ENCODE measurements at regions not wholly inside any gene's neighbourhood (a gene's known extent, or its start where the extent isn't known, plus 50 kb on each side); places are given as distances from the start of the nearest gene placed in this dataset.
"Not testable (repeated sequence)": the region's sequence is repeated elsewhere in the genome, so short reads cannot be mapped to it uniquely, and the experiment has no call there.

DNA sequence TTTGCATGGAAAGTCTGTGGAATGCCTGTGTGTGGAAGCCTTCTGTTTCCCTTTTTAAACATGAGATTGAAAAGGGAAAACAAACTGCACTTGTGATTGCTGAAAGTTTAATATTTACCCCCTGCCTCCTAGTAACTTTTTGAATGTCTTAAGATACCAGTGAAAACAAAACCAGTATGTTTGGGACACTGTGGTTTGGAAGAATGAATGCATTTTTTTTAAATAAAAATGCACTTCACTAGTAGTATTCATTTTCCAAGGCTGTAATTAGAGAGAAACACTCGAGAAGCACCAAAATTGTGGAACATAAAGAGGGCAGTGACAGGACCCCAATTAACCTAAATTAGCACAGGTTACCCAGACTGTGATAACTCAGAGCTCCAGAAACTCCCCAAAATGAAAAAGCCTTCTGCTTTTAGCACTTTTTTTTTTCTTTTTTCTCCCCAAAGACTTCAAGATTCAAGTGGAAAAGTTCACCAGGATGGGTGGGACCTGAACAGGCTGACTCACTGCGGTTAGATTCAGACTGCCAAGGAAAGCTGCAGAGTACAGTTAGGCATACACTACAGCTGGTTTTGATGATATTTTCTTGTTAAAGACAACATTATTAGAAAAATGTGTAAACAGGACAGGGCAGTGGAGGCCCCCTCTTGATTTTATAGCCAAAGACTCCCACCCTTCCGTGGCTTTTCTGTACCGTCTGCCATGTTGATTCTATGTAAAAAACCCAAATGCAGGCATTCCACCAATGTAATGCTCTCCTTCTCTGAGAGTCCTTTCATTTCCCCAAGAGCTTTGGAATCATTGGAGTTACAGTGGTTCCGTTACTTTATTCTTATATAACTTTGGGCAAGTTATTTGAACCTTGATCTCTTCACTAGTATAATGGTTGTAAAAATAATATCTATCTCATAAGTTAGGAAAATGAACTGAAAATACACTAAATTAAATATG lies 151.8 kb upstream of the NBPF9 start:
- H3K9me3 Mint-ChIP-seq; H3K27ac Mint-ChIP-seq; H3K36me3 Mint-ChIP-seq; DNase-seq (ENCODE audit: low spot score in 2 of 2): not testable (repeated sequence)
- peak in 1 of 2 donors; percentile 34 for ATAC-seq

DNA sequence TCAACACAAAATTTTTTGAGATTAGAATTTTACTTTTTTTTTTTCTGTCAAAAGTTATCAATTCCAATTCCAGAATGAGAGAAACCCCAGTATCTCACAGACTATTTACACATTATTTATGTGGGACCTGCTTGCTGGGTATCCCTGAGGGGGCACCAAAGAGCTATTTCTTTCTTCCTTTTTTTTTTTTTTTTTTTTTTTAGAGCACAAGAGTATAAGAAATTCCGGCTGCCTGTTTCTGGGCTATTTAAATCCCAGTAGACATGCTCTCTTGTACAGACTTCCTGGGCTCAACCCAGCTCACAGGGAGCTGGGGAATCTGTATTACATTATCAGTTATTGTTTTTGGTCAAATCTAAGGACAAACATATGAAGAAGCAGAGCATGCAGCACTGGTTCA lies 156.9 kb upstream of the NBPF9 start:
- not testable (repeated sequence) for H3K9me3 Mint-ChIP-seq; H3K27ac Mint-ChIP-seq; H3K36me3 Mint-ChIP-seq; DNase-seq (ENCODE audit: low spot score in 2 of 2); ATAC-seq

DNA sequence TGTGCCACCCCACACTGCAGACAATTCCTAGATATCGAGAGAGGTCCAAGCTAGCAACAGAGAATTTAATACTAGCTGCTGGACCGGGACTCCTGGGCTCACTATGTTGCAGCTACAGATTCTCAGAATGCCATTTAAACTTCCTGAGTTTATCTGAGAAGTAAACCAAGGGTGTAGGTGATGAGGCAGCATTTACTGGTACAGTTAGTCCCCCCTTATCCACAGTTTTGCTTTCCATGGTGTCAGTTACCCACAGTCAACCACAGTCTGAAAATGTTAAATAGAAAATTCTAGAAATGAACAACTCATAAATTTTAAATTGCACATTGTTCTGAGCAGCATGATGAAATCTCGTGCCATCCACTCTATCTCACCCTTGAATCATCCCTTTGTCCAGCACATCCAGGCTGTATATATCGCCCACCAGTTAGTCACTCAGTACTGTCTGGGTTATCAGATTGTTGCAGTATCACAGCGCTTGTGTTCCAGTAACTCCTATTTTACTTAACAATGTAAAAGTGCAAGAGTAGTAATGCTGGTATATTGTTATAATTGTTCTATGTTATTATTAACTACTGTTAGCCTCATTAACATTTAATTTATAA lies 157.5 kb upstream of the NBPF9 start:
- H3K36me3 Mint-ChIP-seq; DNase-seq (ENCODE audit: low spot score in 2 of 2); H3K27ac Mint-ChIP-seq; H3K9me3 Mint-ChIP-seq: not testable (repeated sequence)
- peak; percentile 44 to 94 for ATAC-seq

DNA sequence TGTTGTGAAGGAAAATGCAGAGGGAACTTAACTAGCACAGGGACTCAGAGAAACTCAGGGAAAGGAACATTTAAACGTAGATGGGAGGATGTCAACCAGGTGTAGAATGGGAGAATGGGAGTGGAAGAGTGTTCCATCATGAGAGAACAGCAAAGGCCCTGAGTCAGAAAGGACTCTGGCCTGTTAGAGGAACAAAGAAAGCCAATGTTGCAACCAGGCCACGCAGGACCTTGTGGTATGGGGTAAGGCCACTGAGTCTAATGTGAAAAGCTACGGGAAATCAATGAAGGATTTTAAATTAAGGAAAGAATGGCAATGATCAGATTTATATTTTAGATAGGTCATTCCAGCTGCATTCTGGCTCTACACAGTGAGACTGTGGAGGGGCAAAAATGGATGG lies 163.9 kb upstream of the NBPF9 start:
- not testable (repeated sequence) for H3K9me3 Mint-ChIP-seq; ATAC-seq; H3K27ac Mint-ChIP-seq; H3K36me3 Mint-ChIP-seq; DNase-seq (ENCODE audit: low spot score in 2 of 2)

DNA sequence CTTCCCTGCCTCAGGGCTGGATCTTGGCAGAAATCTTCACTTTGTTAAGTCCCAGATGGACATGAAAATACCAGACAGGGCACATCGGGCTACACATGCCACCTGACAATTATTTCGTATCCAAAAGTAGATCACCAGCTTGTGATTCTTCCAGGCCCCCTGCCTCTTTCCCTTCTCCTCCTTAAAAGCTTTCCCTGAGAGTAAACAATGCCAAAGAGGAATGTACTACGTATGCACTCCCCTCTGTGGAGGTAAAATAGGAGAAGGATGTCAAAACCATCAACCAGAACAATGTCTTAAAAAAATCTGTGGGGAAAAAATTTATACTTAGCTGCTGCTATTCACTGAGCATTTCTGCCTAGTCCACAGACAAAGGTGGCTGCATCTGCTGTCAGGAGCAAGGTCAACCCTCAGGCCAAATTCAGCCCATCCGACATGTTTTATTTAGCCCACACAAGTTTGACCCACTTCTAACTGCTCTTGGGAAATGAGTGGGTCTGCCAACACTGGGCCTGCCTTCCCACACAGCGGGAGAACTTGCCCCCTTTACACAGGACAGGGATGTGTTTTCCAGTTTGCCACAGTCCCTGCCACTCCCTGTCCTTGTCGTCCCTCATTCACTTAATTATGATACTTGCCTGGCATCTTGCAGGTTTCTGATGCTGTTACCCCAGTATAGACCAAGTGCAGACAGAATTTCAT lies 165.8 kb upstream of the NBPF9 start:
- H3K9me3 Mint-ChIP-seq, ATAC-seq, H3K36me3 Mint-ChIP-seq: not testable (repeated sequence)

DNA sequence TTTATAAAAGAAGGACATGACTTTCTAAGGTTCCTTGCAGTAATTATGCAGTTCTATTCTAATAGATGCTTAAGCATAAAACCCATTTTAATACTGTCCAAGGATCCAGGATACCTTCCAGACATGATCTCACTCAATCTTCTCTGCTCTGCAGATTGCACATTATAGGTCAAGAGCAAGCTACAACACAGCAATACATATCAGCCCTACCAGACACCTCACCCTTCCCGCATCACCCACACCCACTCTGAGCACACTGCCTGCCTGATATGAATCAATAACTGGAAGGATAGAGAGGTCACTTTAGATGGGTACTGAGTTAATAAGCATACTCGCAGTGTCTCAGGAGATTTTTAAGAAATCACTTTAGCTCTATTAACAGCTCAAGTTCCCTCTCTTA lies 166.5 kb upstream of the NBPF9 start:
- not testable (repeated sequence) for ATAC-seq; H3K9me3 Mint-ChIP-seq; H3K36me3 Mint-ChIP-seq; DNase-seq (ENCODE audit: low spot score in 2 of 2); H3K27ac Mint-ChIP-seq

More for the DNA sequence above, 165.8 kb upstream of the NBPF9 start:
- not testable (repeated sequence) for DNase-seq (ENCODE audit: low spot score in 2 of 2); H3K27ac Mint-ChIP-seq

DNA sequence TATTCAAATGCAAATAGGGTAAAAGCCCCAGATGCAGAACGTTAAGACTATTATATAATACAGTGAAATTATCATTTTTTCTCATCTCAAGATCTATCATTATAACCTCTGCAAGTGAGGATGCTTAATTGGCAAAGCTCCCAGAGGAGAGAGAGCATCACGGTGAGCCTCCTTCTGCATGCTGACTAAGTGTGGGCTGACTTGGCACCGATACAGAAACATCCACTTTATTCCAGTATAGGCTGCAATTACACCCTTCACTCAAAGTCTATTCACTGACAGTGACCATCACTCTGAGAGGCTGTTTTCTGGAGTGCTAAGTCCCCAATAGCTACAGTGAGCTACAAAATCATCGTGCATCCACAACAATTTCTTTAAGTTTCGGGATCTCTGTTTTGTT lies 171.1 kb upstream of the NBPF9 start:
- ATAC-seq, result not testable (repeated sequence)

DNA sequence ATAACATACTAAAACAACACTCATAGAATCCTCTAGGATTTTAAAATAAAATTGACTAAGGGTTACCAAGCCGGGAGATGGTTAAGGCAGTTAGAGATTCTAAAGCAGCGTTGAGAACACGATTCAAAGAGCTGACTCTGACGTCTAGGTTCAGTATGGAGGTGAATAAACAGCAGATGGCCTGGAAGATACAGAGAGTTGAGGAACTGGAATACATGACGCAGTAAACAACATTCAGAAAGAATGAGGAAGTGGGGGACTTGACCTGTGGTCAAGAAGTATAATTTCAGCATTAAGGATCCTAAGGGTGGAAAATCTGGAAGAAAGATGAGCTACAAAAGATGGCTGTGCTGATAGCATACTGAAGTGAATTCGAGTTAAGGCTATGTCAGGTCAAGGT lies 172.5 kb upstream of the NBPF9 start:
- not testable (repeated sequence) for ATAC-seq; H3K9me3 Mint-ChIP-seq; H3K27ac Mint-ChIP-seq; H3K36me3 Mint-ChIP-seq; DNase-seq (ENCODE audit: low spot score in 2 of 2)

More for the DNA sequence above, 171.1 kb upstream of the NBPF9 start:
- not testable (repeated sequence) for DNase-seq (ENCODE audit: low spot score in 2 of 2); H3K9me3 Mint-ChIP-seq; H3K27ac Mint-ChIP-seq; H3K36me3 Mint-ChIP-seq

DNA sequence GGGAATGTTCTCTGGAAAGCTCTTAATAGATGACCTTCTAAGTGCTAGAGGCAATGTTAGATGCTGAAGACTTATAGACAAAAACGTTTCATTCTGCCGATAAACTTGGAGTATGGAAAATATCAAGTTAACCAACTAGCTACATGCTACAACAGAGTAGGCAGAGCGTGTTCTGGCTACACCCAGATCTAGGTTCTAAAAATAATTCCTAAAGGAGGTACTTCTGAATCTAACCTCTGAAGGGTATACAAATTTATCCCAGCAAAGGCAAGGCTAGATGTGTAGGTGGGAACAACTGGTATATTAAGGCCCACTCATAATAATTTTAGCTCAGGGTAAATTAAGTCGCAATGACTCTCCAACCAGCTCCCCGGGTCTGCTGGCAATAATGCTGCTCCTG lies 173.1 kb upstream of the NBPF9 start:
- H3K9me3 Mint-ChIP-seq; DNase-seq (ENCODE audit: low spot score in 2 of 2); ATAC-seq; H3K36me3 Mint-ChIP-seq; H3K27ac Mint-ChIP-seq: not testable (repeated sequence)

DNA sequence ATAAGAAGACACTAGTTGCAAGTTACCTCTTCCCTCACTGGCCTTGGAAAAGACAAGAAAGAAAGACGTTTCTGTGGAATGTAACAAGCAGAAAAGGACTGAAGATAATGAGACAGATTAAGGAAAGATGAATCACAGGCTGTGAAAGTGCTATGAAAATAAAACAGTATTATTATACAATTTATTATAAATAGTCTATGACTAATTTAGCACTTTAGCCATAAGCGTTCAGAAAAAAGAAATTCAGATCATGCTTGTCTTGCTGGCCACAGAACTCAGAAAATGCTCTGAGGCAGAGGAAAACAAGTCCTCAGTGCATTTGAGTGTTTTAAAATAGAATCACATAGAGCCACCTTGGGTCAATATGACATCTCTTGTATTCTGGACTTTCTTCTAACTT lies 174.8 kb upstream of the NBPF9 start:
- H3K9me3 Mint-ChIP-seq; H3K27ac Mint-ChIP-seq; H3K36me3 Mint-ChIP-seq; DNase-seq (ENCODE audit: low spot score in 2 of 2): not testable (repeated sequence)
- peak in 1 of 2 donors; percentile 29 for ATAC-seq

DNA sequence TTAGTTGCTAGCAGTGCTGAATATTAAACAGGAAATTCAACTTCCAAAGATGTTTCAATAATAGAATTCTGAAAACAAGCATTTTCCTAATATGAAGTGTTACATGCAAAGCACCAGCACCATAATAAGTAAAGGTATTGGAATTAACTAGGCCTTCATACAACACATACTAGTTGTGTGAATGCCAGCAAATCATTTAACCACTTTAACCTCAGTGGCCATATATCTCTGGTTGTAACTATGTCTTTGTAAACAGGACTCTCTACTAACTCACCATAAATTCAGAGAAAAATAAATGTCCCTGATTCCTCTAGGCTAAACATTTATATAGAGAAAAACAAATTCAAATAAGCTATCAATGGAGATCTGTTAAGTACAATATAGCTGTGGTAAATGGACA lies 175.7 kb upstream of the NBPF9 start:
- not testable (repeated sequence) for H3K36me3 Mint-ChIP-seq; ATAC-seq; DNase-seq (ENCODE audit: low spot score in 2 of 2); H3K27ac Mint-ChIP-seq; H3K9me3 Mint-ChIP-seq

DNA sequence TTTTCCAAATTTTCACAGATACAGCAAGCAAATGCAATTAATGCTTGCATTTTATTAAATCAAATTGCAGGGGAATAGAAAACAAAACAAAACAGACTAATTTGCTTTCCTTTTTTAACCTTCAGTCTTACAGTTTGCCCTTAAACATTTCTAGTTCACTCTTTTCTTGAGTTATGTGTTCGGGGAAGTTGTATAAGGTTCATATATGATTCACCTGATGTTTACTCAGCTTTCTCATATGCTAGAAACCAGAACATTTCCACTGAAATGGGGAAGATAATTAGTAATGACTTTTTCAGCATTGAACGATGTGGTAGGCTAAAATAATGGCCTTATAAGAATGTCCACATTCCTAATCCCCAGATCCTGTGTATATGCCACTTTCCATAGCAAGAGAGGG lies 176.2 kb upstream of the NBPF9 start:
- not testable (repeated sequence) for H3K9me3 Mint-ChIP-seq; H3K27ac Mint-ChIP-seq; H3K36me3 Mint-ChIP-seq; DNase-seq (ENCODE audit: low spot score in 2 of 2)
- peak in 1 of 2 donors; percentile 36 for ATAC-seq

DNA sequence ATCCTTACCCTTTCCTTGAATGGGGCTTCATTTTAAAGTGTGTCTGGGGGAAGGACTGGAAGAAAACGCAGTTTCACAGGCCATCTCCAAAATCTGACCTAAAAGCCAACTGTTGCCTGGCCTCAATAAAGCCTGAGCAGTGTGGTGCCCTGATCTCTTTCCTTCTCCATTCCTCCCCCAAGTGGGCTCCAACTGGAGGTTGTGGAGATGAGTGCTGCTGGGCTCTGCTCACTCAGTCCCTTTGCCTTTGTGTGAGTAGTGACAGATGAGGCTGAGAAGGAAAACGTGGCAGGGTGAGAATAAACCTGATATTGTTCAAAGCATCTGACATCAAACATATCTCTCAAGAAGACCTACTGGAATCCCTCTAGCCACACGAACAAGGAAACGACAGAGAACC lies 181.4 kb upstream of the NBPF9 start:
- H3K9me3 Mint-ChIP-seq; H3K27ac Mint-ChIP-seq; ATAC-seq; DNase-seq (ENCODE audit: low spot score in 2 of 2); H3K36me3 Mint-ChIP-seq: not testable (repeated sequence)

DNA sequence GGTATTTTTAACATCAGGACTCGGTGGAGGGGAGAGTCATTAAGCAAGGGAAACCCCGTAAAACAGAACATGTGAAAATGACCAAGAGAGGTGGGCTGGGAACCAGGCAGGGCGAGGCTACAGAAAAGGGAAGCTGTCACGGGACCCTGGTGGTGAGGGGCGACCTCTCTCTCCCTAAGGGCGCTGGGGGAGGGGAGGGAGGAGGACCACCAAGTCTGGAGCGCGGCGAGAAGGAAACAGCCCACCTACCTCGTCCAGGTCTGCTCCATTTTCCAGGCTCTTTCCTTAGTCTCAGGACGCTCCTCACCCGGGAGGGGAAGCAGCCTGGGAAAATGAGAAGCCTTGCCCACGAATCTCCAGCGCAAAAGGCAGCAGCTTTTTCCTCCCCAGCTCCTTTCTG lies 181.9 kb upstream of the NBPF9 start:
- not testable (repeated sequence) for H3K36me3 Mint-ChIP-seq; DNase-seq (ENCODE audit: low spot score in 2 of 2); H3K9me3 Mint-ChIP-seq; H3K27ac Mint-ChIP-seq
- ATAC-seq, result peak in 1 of 2 donors; percentile 11

DNA sequence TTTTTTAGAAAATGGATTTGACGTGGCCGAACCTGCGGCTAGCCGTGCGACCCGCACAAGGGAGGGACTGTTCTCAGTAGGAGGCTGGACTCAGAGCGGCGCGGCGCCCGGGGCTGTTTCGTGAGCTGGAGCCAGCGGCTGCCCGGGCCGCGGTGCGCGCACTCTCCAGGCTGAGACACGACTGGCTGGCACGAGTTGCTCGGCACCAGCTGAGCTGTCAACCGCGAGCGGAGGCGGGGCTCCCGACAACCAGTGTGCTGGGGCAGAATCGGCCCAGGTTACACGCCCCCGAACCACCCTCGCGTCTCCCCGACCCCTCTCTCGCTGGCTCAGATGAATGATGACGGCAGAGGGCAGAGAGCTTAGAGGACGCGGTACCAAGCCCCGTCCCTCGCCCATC lies 182.3 kb upstream of the NBPF9 start:
- ATAC-seq (peak; percentile 84 to 88), DNase-seq (ENCODE audit: low spot score in 2 of 2) (peak in 1 of 2 donors; percentile 19)
- H3K27ac Mint-ChIP-seq, H3K36me3 Mint-ChIP-seq, H3K9me3 Mint-ChIP-seq: not testable (repeated sequence)

DNA sequence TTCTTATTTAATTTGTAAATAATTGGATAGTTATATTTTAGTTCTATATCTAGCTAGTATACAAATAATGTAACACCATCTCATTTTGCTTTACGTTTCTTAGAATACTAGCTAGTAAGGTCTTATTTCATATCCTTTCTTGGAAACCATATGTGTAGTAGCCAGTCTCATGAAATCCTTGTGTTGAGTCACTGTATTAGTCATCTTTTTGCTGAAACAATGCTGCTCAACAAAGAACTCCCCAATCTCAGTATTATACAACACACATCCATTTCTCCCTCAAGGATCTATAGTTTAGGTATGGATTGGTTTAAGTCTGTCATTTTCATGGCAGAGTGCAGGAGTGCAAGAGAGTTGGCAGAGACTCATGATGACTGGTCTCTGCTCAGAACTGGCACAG lies 185.2 kb upstream of the NBPF9 start:
- not testable (repeated sequence) for H3K27ac Mint-ChIP-seq
- ATAC-seq, result peak; percentile 51 to 83

More for the DNA sequence above, 185.2 kb upstream of the NBPF9 start:
- not testable (repeated sequence) for H3K9me3 Mint-ChIP-seq; H3K36me3 Mint-ChIP-seq; DNase-seq (ENCODE audit: low spot score in 2 of 2)
